PC-3 (cell line): ENCODE measurements at regions not wholly inside any gene's neighbourhood (a gene's known extent, or its start where the extent isn't known, plus 50 kb on each side); places are given as distances from the start of the nearest gene placed in this dataset.

Source experiments
- ATAC-seq: fragments of 200-7000 bp; cut with Tn5 transposase; 2 replicates; pipeline ENCODE4 v1.9.1; 2020; ENCODE audit warnings: mild to moderate bottlenecking, moderate library complexity
- BruUV-seq: library from RNA; stranded (reverse); fragments of 400-500 nt; replicated peaks from 2 replicates; lab custom pipeline; 2021; lab: Mats Ljungman, UMichigan
- CTCF ChIA-PET: fragments of 300-600 bp; sonication (Branson Sonifier 250); formaldehyde crosslinking; loops from one replicate; lab custom pipeline; 2022; ENCODE audit warnings: antibody characterized with exemption; lab: Charles Lee
- POLR2A ChIA-PET: fragments of 300-600 bp; sonication (Branson Sonifier 250); formaldehyde crosslinking; loops from one replicate; lab custom pipeline; 2022; ENCODE audit warnings: antibody characterized with exemption; ENCODE audit not compliant: unreplicated experiment; lab: Charles Lee
- DNase-seq: peaks from one replicate; pipeline ENCODE4 v3.0.0-alpha.2; 2015
- H2AFZ ChIP-seq: fragments of 300-600 bp; sonication (generic); 2 replicates; pipeline ENCODE4 v1.6.0; 2016; ENCODE audit warnings: antibody characterized with exemption, low read length
- H3F3A ChIP-seq: fragments of 300-600 bp; sonication (generic); one replicate; pipeline ENCODE4 v1.6.0; 2017; ENCODE audit warnings: antibody characterized with exemption, low read length, control low read depth, mild to moderate bottlenecking; ENCODE audit not compliant: unreplicated experiment
- H3K27ac ChIP-seq: fragments of 300-600 bp; sonication (generic); 2 replicates; pipeline ENCODE4 v1.5.1; 2016; ENCODE audit warnings: mild to moderate bottlenecking, low read length
- H3K27me3 ChIP-seq: fragments of 300-600 bp; sonication (generic); 2 replicates; pipeline ENCODE4 v1.6.1; 2016; ENCODE audit warnings: low read length, mixed read lengths
- H3K36me3 ChIP-seq: fragments of 300-600 bp; sonication (generic); 2 replicates; pipeline ENCODE4 v1.6.1; 2016; ENCODE audit warnings: low read depth, mixed run types, low read length, mixed read lengths
- H3K4me1 ChIP-seq: fragments of 300-600 bp; sonication (generic); 2 replicates; pipeline ENCODE4 v1.5.1; 2016; ENCODE audit warnings: low read length; ENCODE audit not compliant: insufficient read depth
- H3K4me2 ChIP-seq: fragments of 300-600 bp; sonication (generic); 2 replicates; pipeline ENCODE4 v1.6.0; 2016; ENCODE audit warnings: low read length
- H3K4me3 ChIP-seq: fragments of 300-600 bp; sonication (generic); 2 replicates; pipeline ENCODE4 v1.5.1; 2016; ENCODE audit warnings: mild to moderate bottlenecking, low read length, mixed read lengths
- H3K79me2 ChIP-seq: fragments of 300-600 bp; sonication (generic); 2 replicates; pipeline ENCODE4 v1.6.1; 2017; ENCODE audit warnings: low read length, mixed read lengths
- H3K9ac ChIP-seq: fragments of 300-600 bp; sonication (generic); 2 replicates; pipeline ENCODE4 v1.6.0; 2016; ENCODE audit warnings: mild to moderate bottlenecking, low read length
- H3K9me2 ChIP-seq: fragments of 300-600 bp; sonication (generic); replicated peaks from 2 replicates; pipeline ENCODE4 v1.6.1; 2016; ENCODE audit warnings: mixed run types, low read length, mixed read lengths
- H3K9me3 ChIP-seq: fragments of 300-600 bp; sonication (generic); 2 replicates; pipeline ENCODE4 v1.6.1; 2016; ENCODE audit warnings: low read length, mixed read lengths
- H4K20me1 ChIP-seq: fragments of 300-600 bp; sonication (generic); 2 replicates; pipeline ENCODE4 v1.6.1; 2016; ENCODE audit warnings: low read length, mixed read lengths
- CTCF ChIP-seq: fragments of 300-600 bp; sonication (generic); conservative IDR thresholded peaks from 2 replicates; pipeline ENCODE4 v1.5.1; 2017; ENCODE audit warnings: antibody characterized with exemption, low read depth, mild to moderate bottlenecking, low read length
- EZH2 ChIP-seq: fragments of 300-600 bp; sonication (generic); IDR thresholded peaks from one replicate; pipeline ENCODE4 v1.6.1; 2017; ENCODE audit warnings: antibody characterized with exemption, mild to moderate bottlenecking, low read length; ENCODE audit not compliant: unreplicated experiment
- EZH2phosphoT487 ChIP-seq: fragments of 300-600 bp; sonication (generic); IDR thresholded peaks from 2 replicates; pipeline ENCODE4 v1.6.1; 2018; ENCODE audit warnings: mild to moderate bottlenecking, antibody characterized with exemption, low read length, borderline replicate concordance
- intact Hi-C: fragments of 100-400 bp; cut with micrococcal nuclease; formaldehyde crosslinking; loops from 2 replicates; pipeline ENCODE4 v1.9.0; 2023

GRCh38 chr4:15240764-15241163 is 187.1 kb upstream of the C1QTNF7 start:
- ChIA-PET POLR2A (no interaction called here), CTCF (no interaction called here)
- intact Hi-C loops = no loop called here
- no peaks in the 10 kb centered on the region for H4K20me1 ChIP-seq
- no peak overlapping the region for H2AFZ ChIP-seq
- no peaks in the 10 kb centered on the region for H3K27me3 ChIP-seq
- H3K4me3 ChIP-seq = no peak overlapping the region
- H3K79me2 ChIP-seq = no peaks in the 10 kb centered on the region
- no peak overlapping the region for H3K4me2 ChIP-seq
- no TSS peak for BruUV-seq
- H3K9me3 ChIP-seq = no peaks in the 10 kb centered on the region
- peak; percentile 33 for DNase-seq
- no peak overlapping the region for H3K9ac ChIP-seq
- TF ChIP-seq CTCF = no peak
- no peak for TF ChIP-seq EZH2
- no peak for TF ChIP-seq EZH2phosphoT487
- H3K4me1 ChIP-seq = no peaks in the 10 kb centered on the region
- H3K27ac ChIP-seq = no peak overlapping the region
- H3K9me2 ChIP-seq = no peaks in the 10 kb centered on the region
- H3K36me3 ChIP-seq = no peaks in the 10 kb centered on the region; the same call in 1 of the 2 replicates
- no peaks in the 10 kb centered on the region for H3F3A ChIP-seq
- peak; percentile 49; the same call in 1 of the 2 replicates for ATAC-seq

GRCh38 chr4:15242021-15242420 is 185.8 kb upstream of the C1QTNF7 start:
- H3F3A ChIP-seq = no peaks in the 10 kb centered on the region
- no peaks in the 10 kb centered on the region for H4K20me1 ChIP-seq
- H3K9me2 ChIP-seq = no peaks in the 10 kb centered on the region
- H3K4me3 ChIP-seq = no peak overlapping the region
- no peak for ATAC-seq
- no peak for DNase-seq
- H3K79me2 ChIP-seq = no peaks in the 10 kb centered on the region
- no peak overlapping the region for H3K4me2 ChIP-seq
- TF ChIP-seq EZH2 = no peak
- no peak for TF ChIP-seq CTCF
- TF ChIP-seq EZH2phosphoT487 = no peak
- POLR2A ChIA-PET = no interaction called here
- H3K9me3 ChIP-seq = no peaks in the 10 kb centered on the region
- CTCF ChIA-PET = no interaction called here
- no peak overlapping the region for H3K27ac ChIP-seq
- H3K36me3 ChIP-seq = no peaks in the 10 kb centered on the region; the same call in 1 of the 2 replicates
- H3K9ac ChIP-seq = no peak overlapping the region
- BruUV-seq = no TSS peak
- H3K4me1 ChIP-seq = no peaks in the 10 kb centered on the region
- H3K27me3 ChIP-seq = no peaks in the 10 kb centered on the region
- no peak overlapping the region for H2AFZ ChIP-seq
- intact Hi-C loops = no loop called here

GRCh38 chr4:15244354-15244753 is 183.5 kb upstream of the C1QTNF7 start:
- ChIA-PET POLR2A (no interaction called here), CTCF (no interaction called here)
- no peak; the same call in 1 of the 2 replicates for ATAC-seq
- Histone ChIP-seq H3K9me2 (no peaks in the 10 kb centered on the region), H2AFZ (no peak overlapping the region), H4K20me1 (no peaks in the 10 kb centered on the region), H3K9ac (no peak overlapping the region), H3K36me3 (no peaks in the 10 kb centered on the region), H3K4me2 (no peak overlapping the region), H3K27me3 (no peaks in the 10 kb centered on the region), H3K4me3 (no peak overlapping the region), H3K79me2 (no peaks in the 10 kb centered on the region), H3K4me1 (no peaks in the 10 kb centered on the region), H3F3A (no peaks in the 10 kb centered on the region), H3K27ac (no peak overlapping the region), H3K9me3 (no peaks in the 10 kb centered on the region)
- TF ChIP-seq CTCF = no peak
- DNase-seq = peak; percentile 38
- no TSS peak for BruUV-seq
- intact Hi-C loops = no loop called here
